NB4 (cell line): ENCODE measurements at regions not wholly inside any gene's neighbourhood (a gene's known extent, or its start where the extent isn't known, plus 50 kb on each side); places are given as distances from the start of the nearest gene placed in this dataset.
"Not testable (repeated sequence)": the region's sequence is repeated elsewhere in the genome, so short reads cannot be mapped to it uniquely, and the experiment has no call there.

Source experiments
- DNase-seq: peaks from one replicate; pipeline ENCODE4 v3.0.0; 2010; ENCODE audit warnings: low read depth
- H3K4me3 ChIP-seq: one replicate; pipeline ENCODE4 v1.5.1; 2011; ENCODE audit warnings: mild to moderate bottlenecking, low read depth, low read length, moderate library complexity
- CTCF ChIP-seq: IDR thresholded peaks from one replicate; pipeline ENCODE4 v1.5.1; 2012; ENCODE audit warnings: low read depth, low read length
- MAX ChIP-seq: IDR thresholded peaks from 2 replicates; pipeline ENCODE4 v1.6.1; 2011; ENCODE audit warnings: low read depth, low read length
- MYC ChIP-seq: IDR thresholded peaks from 2 replicates; pipeline ENCODE4 v1.6.1; 2011; ENCODE audit warnings: low read depth, low read length
- POLR2A ChIP-seq: IDR thresholded peaks from 2 replicates; pipeline ENCODE4 v1.6.1; 2011; ENCODE audit warnings: mild to moderate bottlenecking; ENCODE audit not compliant: insufficient read length; ENCODE audit errors: extremely low read depth

GRCh38 chr17:54620399-54620978, 280.2 kb upstream of the TOM1L1 start:
- no peak overlapping the region for H3K4me3 ChIP-seq
- DNase-seq: no peak
- no peak for TF ChIP-seq CTCF
- no peak for TF ChIP-seq MAX
- no peak for TF ChIP-seq POLR2A
- no peak for TF ChIP-seq MYC

DNA sequence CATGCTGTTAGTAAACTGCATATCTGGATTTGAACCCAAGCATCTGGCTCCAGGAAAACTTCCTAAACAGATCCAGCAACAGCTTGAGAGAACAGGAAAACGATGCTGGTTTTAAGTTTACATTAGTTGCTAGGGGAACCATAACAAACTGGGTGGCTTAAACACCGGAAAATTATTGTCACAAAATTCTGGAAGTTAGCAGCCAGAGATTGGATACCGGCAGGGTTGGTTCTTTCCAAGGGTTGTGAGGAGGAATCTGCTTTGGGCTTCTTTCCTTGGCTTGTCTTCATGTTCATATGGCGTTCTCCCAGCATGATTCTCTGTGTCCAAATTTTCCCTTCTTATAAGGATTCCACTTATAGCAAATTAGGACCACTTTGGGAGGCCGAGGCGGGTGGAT, 276.9 kb upstream of the TOM1L1 start:
- DNase-seq: no peak
- no peak for TF ChIP-seq POLR2A
- TF ChIP-seq MAX: no peak
- no peak for TF ChIP-seq CTCF
- no peak for TF ChIP-seq MYC

GRCh38 chr17:54626146-54626703, 274.4 kb upstream of the TOM1L1 start:
- no peak for TF ChIP-seq MAX
- no peak for TF ChIP-seq POLR2A
- TF ChIP-seq MYC: no peak
- no peak for TF ChIP-seq CTCF
- no peak overlapping the region for H3K4me3 ChIP-seq
- DNase-seq: no peak

More for the DNA sequence above, 276.9 kb upstream of the TOM1L1 start:
- no peak overlapping the region for H3K4me3 ChIP-seq

- not testable (repeated sequence) for DNase-seq, H3K4me3 ChIP-seq
These were observed 261.2 kb upstream of the TOM1L1 start for GRCh38 chr17:54639426-54639825.

- no peak overlapping the region for H3K4me3 ChIP-seq
- TF ChIP-seq POLR2A (no peak), MAX (no peak), MYC (no peak), CTCF (no peak)
- DNase-seq: no peak
These were observed 237.4 kb upstream of the TOM1L1 start for GRCh38 chr17:54662978-54663876.

DNA sequence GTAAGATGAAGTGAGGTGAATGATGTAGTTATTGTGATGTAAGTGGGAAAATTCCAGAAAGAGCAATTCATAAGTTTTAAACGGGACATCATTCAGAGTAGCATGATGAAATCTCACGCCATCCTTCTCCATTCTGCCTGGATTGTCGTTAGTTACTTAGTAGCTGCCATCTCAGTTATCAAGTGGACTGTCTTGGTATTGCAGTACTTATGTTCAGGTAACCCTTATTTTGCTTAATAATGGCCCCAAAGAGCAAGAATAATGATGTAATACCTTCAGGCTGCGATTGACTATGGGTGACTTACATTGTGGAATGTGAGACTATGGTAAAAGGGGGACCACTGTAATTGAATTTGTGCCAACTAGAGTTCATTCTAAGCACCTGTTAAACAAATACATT, 234.1 kb upstream of the TOM1L1 start:
- no peak overlapping the region for H3K4me3 ChIP-seq
- DNase-seq: no peak
- TF ChIP-seq CTCF (no peak), MYC (no peak), POLR2A (no peak), MAX (no peak)
